ENCODE measurements at regions not wholly inside any gene's neighbourhood (a gene's known extent, or its start where the extent isn't known, plus 50 kb on each side); places are given as distances from the start of the nearest gene placed in this dataset.

- TF ChIP-seq CTCF (conservative IDR thresholded peaks at IDR 0.05 in 1 of 2, IDR thresholded peaks at IDR 0.05 in 1 of 2; ENCODE audit: low read depth in 1 of 2, low read length in 2 of 2) = no peak
- no peak for TF ChIP-seq EZH2 (IDR thresholded peaks at IDR 0.05; ENCODE audit: low read length, missing control alignments)
Measured at GRCh38 chr6:845566-845965, 152.6 kb upstream of the EXOC2 start.
